Upper lobe of left lung (tissue), 6 donors: ENCODE measurements at regions not wholly inside any gene's neighbourhood (a gene's known extent, or its start where the extent isn't known, plus 50 kb on each side); places are given as distances from the start of the nearest gene placed in this dataset.

Source experiments
- ATAC-seq, 2 donors: fragments of 200-7000 bp; cut with Tn5 transposase; one replicate each; pipeline ENCODE4 v1.9.1; 2022; ENCODE audit warnings: mild to moderate bottlenecking in 2 of 2, moderate library complexity in 2 of 2; ENCODE audit not compliant: low FRiP score in 2 of 2
- DNase-seq, 2 donors: peaks; one replicate each; pipeline ENCODE4 v3.0.0-alpha.2; 2019 to 2020
- H3K27ac ChIP-seq, 4 donors: fragments of 200-600 bp; sonication (generic); one replicate each; pipeline ENCODE4 v1.5.1; 2016 to 2019
- H3K27me3 ChIP-seq, 4 donors: fragments of 200-600 bp; sonication (generic); one replicate each; pipeline ENCODE4 v1.5.1; 2017 to 2019
- H3K36me3 ChIP-seq, 4 donors: fragments of 200-600 bp; sonication (generic); one replicate each; pipeline ENCODE4 v1.5.1; 2016 to 2019
- H3K4me1 ChIP-seq, 4 donors: fragments of 200-600 bp; sonication (generic); one replicate each; pipeline ENCODE4 v1.5.1; 2018 to 2019
- H3K4me3 ChIP-seq, 4 donors: fragments of 200-600 bp; sonication (generic); one replicate each; pipeline ENCODE4 v1.5.1; 2017 to 2019; ENCODE audit warnings: mild to moderate bottlenecking in 2 of 4, moderate library complexity in 1 of 4
- H3K9me3 ChIP-seq, 4 donors: fragments of 200-600 bp; sonication (generic); one replicate each; pipeline ENCODE4 v1.5.1; 2018 to 2019
- EP300 ChIP-seq, 4 donors: sonication (generic); formaldehyde crosslinking; IDR thresholded peaks; one replicate each; pipeline ENCODE4 v1.5.1; 2017; ENCODE audit warnings: antibody characterized with exemption in 4 of 4, control low read depth in 2 of 4
- POLR2A ChIP-seq, 4 donors: fragments of 450-650 bp; IDR thresholded peaks; one replicate each; pipeline ENCODE4 v1.5.1; 2016 to 2017; ENCODE audit warnings: antibody characterized with exemption in 4 of 4, mild to moderate bottlenecking in 2 of 4
- POLR2AphosphoS5 ChIP-seq, 2 donors: sonication (generic); formaldehyde crosslinking; IDR thresholded peaks; one replicate each; pipeline ENCODE4 v1.5.1; 2017; ENCODE audit warnings: antibody characterized with exemption in 2 of 2
- WGBS, 2 donors: methylation state at CpG; one replicate each; pipeline ENCODE4 v1.1.5; 2017 to 2018; 5-methylcytosine and 5-hydroxymethylcytosine counted together
- TF ChIP-seq, protein P1 (sequence below), 6 experiments: fragments of 450-650 bp in 4 of 6; fragments of 200-600 bp in 2 of 6; sonication (generic) in 2 of 6; IDR thresholded peaks; one replicate each; pipeline ENCODE4 v1.5.1; 2016 to 2019; ENCODE audit warnings: antibody characterized with exemption in 6 of 6
- donor health status: DM: no; HTN: no; CAD: no; lungs with moderate emphysema.
- donor health status: DM: no; HTN: yes; CAD: no; lungs with severe emphysema.

DNA sequence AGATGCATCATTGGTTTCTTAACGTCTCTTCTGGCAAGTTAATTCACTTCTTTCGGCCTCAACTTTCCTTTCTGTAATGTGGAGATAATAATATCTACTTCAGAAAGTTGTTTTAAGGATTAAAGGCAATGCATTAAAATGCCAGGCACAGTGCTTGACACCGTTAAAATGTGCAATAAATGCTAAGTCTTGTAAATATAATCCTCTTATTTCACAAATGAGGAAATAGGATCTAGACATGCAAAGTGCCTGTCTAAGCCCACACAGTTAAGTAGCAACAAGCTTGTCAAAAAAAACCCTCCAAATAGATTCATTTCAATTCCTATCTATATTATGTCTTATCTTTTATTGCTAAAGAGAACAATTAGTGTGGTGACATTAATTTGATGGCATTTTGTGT is 86.4 kb upstream of the TSC22D1 start:
- 85 to 92% methylated on average over 3 of the region's 3 CpGs for WGBS, 2 donors
- no peaks in the 10 kb centered on the region for H3K36me3 ChIP-seq
- H3K27ac ChIP-seq: no peak overlapping the region
- H3K4me3 ChIP-seq: no peak overlapping the region
- no peak for ATAC-seq
- H3K4me1 ChIP-seq: no peaks in the 10 kb centered on the region
- DNase-seq: no peak
- no peaks in the 10 kb centered on the region for H3K27me3 ChIP-seq
- no peaks in the 10 kb centered on the region for H3K9me3 ChIP-seq
- TF ChIP-seq POLR2A (IDR thresholded peaks at IDR 0.05): no peak
- TF ChIP-seq, protein P1, sequence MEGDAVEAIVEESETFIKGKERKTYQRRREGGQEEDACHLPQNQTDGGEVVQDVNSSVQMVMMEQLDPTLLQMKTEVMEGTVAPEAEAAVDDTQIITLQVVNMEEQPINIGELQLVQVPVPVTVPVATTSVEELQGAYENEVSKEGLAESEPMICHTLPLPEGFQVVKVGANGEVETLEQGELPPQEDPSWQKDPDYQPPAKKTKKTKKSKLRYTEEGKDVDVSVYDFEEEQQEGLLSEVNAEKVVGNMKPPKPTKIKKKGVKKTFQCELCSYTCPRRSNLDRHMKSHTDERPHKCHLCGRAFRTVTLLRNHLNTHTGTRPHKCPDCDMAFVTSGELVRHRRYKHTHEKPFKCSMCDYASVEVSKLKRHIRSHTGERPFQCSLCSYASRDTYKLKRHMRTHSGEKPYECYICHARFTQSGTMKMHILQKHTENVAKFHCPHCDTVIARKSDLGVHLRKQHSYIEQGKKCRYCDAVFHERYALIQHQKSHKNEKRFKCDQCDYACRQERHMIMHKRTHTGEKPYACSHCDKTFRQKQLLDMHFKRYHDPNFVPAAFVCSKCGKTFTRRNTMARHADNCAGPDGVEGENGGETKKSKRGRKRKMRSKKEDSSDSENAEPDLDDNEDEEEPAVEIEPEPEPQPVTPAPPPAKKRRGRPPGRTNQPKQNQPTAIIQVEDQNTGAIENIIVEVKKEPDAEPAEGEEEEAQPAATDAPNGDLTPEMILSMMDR (IDR thresholded peaks at IDR 0.05): no peak
- TF ChIP-seq EP300 (IDR thresholded peaks at IDR 0.05): no peak
- TF ChIP-seq POLR2AphosphoS5 (IDR thresholded peaks at IDR 0.05): no peak

DNA sequence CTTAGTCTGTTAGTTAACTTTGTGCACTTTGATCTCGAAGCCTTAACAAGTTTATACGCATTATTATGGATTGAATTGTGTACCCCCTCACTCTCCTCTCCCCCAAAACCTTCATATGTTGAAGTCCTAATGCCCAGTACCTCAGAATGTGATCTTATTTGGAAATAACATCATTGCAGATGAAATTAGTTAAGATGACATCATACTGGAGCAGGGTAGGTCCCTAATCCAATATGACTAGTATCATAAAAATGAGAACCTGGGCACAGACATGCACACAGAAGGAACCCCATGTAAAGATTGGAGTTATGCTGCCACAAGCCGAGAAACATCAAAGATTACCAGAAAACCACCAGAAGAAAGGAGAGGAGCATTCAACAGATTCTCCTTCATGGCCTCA is 85.8 kb upstream of the TSC22D1 start:
- Histone ChIP-seq H3K36me3 (no peaks in the 10 kb centered on the region), H3K27ac (no peak overlapping the region), H3K4me3 (no peak overlapping the region), H3K27me3 (no peaks in the 10 kb centered on the region), H3K4me1 (no peaks in the 10 kb centered on the region), H3K9me3 (no peaks in the 10 kb centered on the region)
- WGBS, 2 donors: 89 to 95% methylated on average over 3 of the region's 3 CpGs
- DNase-seq: no peak
- no peak for ATAC-seq
- TF ChIP-seq, protein P1 (IDR thresholded peaks at IDR 0.05): no peak
- TF ChIP-seq POLR2A (IDR thresholded peaks at IDR 0.05) (no peak), EP300 (IDR thresholded peaks at IDR 0.05) (no peak), POLR2AphosphoS5 (IDR thresholded peaks at IDR 0.05) (no peak)

- H3K4me3 ChIP-seq: no peak overlapping the region
- H3K36me3 ChIP-seq: no peaks in the 10 kb centered on the region
- no peak for TF ChIP-seq POLR2A (IDR thresholded peaks at IDR 0.05)
- TF ChIP-seq POLR2AphosphoS5 (IDR thresholded peaks at IDR 0.05): no peak
- no peak for TF ChIP-seq EP300 (IDR thresholded peaks at IDR 0.05)
- TF ChIP-seq, protein P1 (IDR thresholded peaks at IDR 0.05): no peak
- no peaks in the 10 kb centered on the region for H3K27me3 ChIP-seq
- ATAC-seq (no peak), DNase-seq (no peak)
- no peak overlapping the region for H3K27ac ChIP-seq
- 74 to 82% methylated on average over 6 of the region's 6 CpGs for WGBS, 2 donors
- H3K9me3 ChIP-seq: no peaks in the 10 kb centered on the region
- H3K4me1 ChIP-seq: no peaks in the 10 kb centered on the region
Observed at GRCh38 chr13:44660050-44660449, 83.9 kb upstream of the TSC22D1 start.

DNA sequence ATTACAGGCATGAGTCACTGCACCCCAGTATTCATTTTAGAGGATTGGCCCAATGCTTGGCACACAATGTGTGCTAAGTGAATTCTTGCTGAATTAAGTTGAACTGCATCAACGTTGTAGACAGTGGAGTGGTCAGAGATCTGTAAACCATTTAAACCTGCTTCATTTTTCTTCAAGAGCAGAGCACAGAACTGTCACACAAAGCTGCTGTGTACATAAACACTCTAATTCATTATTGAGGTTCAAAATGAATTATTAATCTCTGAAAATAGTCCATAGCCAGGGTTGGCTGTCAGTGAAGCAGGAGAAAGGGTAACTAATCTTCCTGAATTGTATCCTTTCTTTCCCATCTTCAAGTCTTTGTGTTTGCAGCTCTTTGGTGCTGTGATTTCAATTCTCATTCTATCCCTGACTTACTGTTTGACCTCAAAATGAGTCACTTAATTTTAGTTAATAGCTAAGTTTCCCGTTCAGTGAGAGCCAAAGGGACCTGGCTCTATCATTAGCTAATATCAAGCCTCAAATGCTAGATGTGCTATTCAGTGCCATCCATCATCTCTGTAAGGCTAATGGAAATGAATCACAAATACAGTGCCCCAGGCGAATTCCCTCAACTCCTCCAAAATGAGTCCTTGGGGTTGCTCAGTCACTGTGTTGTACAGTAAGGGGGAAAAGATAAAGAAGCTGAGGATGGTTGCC is 77.0 kb upstream of the TSC22D1 start:
- Histone ChIP-seq H3K4me3 (no peak overlapping the region), H3K27ac (no peak overlapping the region), H3K9me3 (no peaks in the 10 kb centered on the region), H3K36me3 (no peaks in the 10 kb centered on the region), H3K4me1 (no peaks in the 10 kb centered on the region), H3K27me3 (no peaks in the 10 kb centered on the region)
- WGBS, 2 donors: 56 to 71% methylated on average over 3 of the region's 3 CpGs
- no peak for DNase-seq
- TF ChIP-seq, protein P1 (IDR thresholded peaks at IDR 0.05): no peak
- TF ChIP-seq EP300 (IDR thresholded peaks at IDR 0.05): no peak
- no peak for TF ChIP-seq POLR2A (IDR thresholded peaks at IDR 0.05)
- no peak for ATAC-seq

GRCh38 chr13:44652168-44652567 is 76.0 kb upstream of the TSC22D1 start:
- no peaks in the 10 kb centered on the region for H3K9me3 ChIP-seq
- H3K27ac ChIP-seq: no peak overlapping the region
- no peak overlapping the region for H3K4me3 ChIP-seq
- 59 to 86% methylated on average over 3 of the region's 3 CpGs for WGBS, 2 donors
- no peaks in the 10 kb centered on the region for H3K36me3 ChIP-seq
- ATAC-seq: no peak
- TF ChIP-seq, protein P1 (IDR thresholded peaks at IDR 0.05): no peak
- TF ChIP-seq POLR2AphosphoS5 (IDR thresholded peaks at IDR 0.05): no peak
- H3K4me1 ChIP-seq: no peaks in the 10 kb centered on the region
- no peaks in the 10 kb centered on the region for H3K27me3 ChIP-seq
- DNase-seq: no peak
